GM12872 (cell line): ENCODE measurements at regions not wholly inside any gene's neighbourhood (a gene's known extent, or its start where the extent isn't known, plus 50 kb on each side); places are given as distances from the start of the nearest gene placed in this dataset.

Source experiments
- TF ChIP-seq, protein P1 (sequence below): IDR thresholded peaks from 3 replicates; pipeline ENCODE4 v1.5.1; 2011; ENCODE audit warnings: low read depth, mild to moderate bottlenecking, low read length, moderate library complexity; ENCODE audit not compliant: insufficient read depth

DNA sequence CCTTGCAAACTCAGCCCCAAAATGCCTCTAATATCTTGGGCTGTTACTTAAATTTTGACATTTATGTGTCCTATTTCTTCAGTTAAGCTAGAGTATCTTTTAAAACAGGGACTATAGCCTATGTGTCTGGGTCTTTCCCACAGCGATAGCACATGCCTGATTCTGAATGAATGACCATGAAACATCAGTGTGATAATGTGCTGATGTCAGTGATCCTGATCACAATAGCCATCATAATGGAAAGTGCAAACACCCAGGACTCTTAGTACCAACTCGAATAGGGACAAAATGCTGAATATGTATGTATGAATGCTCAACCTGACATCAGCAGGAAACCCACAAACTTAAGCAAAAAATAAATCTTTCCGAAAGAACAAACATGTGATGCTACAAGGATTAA is 537.4 kb downstream of the IGSF11 start:
- TF ChIP-seq, protein P1, sequence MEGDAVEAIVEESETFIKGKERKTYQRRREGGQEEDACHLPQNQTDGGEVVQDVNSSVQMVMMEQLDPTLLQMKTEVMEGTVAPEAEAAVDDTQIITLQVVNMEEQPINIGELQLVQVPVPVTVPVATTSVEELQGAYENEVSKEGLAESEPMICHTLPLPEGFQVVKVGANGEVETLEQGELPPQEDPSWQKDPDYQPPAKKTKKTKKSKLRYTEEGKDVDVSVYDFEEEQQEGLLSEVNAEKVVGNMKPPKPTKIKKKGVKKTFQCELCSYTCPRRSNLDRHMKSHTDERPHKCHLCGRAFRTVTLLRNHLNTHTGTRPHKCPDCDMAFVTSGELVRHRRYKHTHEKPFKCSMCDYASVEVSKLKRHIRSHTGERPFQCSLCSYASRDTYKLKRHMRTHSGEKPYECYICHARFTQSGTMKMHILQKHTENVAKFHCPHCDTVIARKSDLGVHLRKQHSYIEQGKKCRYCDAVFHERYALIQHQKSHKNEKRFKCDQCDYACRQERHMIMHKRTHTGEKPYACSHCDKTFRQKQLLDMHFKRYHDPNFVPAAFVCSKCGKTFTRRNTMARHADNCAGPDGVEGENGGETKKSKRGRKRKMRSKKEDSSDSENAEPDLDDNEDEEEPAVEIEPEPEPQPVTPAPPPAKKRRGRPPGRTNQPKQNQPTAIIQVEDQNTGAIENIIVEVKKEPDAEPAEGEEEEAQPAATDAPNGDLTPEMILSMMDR = no peak

DNA sequence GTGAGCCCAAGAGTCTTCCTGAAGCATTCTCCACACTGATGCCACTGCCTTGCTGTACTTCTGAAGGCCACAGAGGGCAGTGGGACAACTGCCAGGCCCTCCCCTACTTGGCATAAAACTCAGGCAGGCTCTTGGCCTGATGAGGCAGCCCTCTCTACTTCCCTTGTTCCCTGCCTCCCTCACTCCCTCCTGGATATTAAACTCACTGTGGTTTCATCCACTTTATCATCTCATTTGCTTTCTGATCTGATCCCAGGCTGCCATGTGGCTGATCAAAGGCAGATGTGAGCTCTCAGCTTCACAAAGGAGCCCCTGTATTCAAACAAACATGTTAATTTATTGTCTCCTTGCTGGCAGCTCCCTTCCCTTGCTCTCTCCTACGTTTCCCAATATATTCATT is 533.5 kb downstream of the IGSF11 start:
- TF ChIP-seq, protein P1 = 0 out of 3 replicates have a peak, but pooled peaks have one; percentile 9

DNA sequence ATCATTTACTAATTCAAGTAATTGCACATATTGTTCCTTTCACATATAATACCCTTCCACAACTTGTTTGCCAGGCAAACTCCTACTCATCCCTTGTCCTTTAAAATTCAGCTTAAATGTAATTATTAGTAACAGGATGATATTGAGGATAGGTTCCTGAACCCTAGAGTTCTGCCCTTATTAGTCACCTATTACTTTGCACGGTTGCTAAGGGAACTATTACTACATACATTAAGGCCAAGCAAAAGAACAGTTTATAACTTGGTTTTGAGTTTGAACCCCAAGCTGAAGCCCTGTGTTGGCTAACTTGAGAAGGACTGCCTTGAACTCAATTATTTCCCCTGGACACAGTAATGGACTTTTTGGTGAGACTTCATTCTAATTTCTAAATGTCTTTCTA is 529.7 kb downstream of the IGSF11 start:
- TF ChIP-seq, protein P1 = no peak

DNA sequence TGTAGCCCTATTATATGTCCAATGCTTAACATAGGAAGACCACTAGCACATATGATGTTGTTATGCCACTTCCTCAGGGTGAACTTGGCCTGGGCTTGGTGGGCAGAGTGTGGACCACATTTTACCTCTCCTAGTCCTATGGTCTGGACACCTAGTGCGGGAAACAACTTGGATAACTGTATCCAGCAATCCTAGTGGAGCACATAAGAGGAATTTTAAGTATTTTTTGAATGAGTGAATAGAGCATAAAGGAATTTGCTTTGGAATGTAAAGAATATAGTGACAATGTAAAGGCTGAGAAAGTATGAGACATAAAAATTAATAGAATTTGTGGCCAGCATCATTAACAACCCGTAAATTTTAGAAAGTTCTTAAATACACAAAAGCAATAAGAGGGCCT is 528.9 kb downstream of the IGSF11 start:
- TF ChIP-seq, protein P1 = no peak

DNA sequence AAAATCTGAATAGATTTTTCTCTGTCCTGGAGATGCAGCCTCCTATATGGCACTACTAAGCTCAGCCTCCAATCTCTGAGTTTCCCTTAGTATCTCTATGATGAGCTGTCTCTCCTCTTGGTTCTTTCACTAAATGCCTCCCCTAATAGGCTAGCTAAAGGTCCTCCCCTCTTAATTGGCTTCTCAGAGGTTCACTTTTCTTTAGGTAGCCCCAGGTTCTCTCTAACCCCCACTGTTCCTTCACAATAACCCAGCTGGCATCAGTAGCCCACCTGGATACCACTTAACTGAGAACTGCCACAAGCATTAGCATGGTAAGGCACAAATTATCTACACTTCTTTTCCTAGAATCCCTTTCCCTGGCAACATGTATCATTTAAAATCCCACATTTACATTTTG is 523.2 kb downstream of the IGSF11 start:
- TF ChIP-seq, protein P1 = no peak

DNA sequence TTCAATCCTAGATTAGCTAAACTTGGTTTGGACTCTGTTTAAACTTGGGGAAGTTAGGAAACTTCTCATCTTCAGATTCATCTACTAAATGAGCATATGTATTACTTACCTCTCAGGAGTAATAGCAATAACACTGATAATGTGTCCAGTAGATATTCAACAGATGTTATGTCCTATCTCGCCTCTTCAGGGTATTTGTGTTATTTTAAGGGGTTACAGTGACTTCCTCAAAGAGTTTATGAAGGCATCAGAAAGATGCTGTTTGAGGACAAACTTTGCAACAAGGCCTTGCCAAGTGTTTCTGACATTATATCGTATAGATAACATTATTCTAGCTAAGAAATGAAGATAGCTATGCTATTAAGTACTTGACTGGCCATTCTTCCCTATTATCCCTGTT is 522.3 kb downstream of the IGSF11 start:
- TF ChIP-seq, protein P1 = no peak

DNA sequence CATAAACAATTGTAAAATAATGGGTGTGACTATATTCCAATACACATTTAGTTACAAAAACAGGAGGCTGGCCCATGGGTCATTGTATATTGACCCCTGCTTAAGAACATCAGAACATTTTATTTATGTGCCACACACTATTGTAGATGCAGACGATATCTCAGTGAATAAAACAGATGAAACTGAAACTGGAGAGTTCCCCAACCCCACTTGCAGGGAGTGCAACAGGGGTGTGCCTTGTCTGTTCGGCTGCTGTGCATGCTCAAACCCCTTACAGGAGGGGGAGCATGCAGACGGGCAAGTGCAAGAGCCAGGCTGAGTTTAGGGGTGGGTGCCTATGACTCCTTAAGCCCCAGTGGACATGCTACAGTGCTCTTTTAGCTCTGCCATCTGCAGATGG is 509.6 kb downstream of the IGSF11 start:
- TF ChIP-seq, protein P1 = no peak
